Stimulated activated CD8-positive, alpha-beta memory T cell treated with anti-CD3 and anti-CD28 coated beads, Interleukin-4, amount 100 ng/mL, for 4 hours (primary cell): ENCODE measurements at regions not wholly inside any gene's neighbourhood (a gene's known extent, or its start where the extent isn't known, plus 50 kb on each side); places are given as distances from the start of the nearest gene placed in this dataset.
"Not testable (repeated sequence)": the region's sequence is repeated elsewhere in the genome, so short reads cannot be mapped to it uniquely, and the experiment has no call there.

Experiments used
- DNase-seq, 2 donors: peaks; one replicate each; pipeline ENCODE4 v3.0.0-alpha.2; 2020; ENCODE audit warnings: low read depth in 2 of 2, low spot score in 1 of 2

- no peak for DNase-seq
These were observed 220.9 kb downstream of the BUB3 start for GRCh38 chr10:123375097-123375496.

DNA sequence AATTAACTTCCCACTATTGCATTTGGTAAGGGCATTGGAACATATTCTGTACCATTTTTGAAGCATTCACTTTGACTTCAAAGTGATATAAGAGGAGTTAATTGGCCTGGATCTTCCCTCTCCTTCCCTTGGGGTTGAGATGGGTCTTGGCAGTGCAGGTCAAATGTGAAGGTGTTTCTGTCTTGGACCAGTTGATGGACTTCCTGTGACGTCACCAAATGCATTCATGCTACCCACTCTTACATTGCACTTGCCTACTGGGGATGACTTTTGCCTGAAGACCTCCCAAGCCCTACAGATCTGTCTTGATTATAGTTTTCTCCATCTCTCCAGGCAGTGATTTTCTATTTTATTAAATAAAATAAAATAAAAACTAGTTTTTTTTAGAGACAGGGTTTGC lies 221.5 kb downstream of the BUB3 start:
- DNase-seq: no peak

- no peak for DNase-seq
These were observed 223.7 kb downstream of the BUB3 start for GRCh38 chr10:123377883-123378282.

DNA sequence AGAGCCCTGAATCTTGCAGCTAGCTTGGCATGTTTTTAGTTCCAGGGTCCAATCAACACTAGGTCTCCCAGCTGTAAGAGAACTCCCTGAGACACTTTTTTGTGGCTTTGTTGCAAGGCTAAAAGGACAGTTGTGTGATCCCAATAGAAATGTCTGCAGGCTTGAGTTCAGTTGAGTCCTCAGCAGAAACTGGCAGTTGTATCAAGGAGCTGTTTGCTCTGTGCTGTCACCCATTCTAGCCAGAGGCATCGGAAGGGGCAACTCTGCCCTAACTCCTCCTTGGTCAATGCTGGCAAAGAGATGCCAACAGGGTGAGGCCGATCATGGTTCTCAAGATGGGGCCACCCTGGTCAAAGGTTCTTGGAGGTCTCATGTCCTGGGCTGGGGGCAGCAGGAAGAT lies 224.1 kb downstream of the BUB3 start:
- DNase-seq: no peak

DNA sequence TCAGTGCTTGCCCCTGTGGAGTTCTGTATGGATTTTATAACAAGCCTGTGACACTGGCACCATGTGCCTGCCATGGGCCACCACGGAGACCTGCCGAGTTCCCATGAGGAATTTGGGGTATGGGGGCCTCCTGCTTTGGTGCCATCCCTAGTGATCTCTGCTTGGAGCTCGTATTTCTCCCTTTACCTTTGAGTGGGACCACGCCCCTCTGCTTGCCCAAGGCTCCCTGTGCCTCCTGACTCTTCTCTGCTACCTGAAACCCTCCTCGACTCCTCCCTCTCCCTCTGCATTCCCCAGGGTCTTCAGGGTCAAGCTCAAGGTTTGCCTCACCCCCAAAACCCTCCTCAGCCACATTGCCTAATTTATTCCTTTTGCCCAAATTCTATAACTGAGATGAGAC lies 225.0 kb downstream of the BUB3 start:
- no peak for DNase-seq

DNA sequence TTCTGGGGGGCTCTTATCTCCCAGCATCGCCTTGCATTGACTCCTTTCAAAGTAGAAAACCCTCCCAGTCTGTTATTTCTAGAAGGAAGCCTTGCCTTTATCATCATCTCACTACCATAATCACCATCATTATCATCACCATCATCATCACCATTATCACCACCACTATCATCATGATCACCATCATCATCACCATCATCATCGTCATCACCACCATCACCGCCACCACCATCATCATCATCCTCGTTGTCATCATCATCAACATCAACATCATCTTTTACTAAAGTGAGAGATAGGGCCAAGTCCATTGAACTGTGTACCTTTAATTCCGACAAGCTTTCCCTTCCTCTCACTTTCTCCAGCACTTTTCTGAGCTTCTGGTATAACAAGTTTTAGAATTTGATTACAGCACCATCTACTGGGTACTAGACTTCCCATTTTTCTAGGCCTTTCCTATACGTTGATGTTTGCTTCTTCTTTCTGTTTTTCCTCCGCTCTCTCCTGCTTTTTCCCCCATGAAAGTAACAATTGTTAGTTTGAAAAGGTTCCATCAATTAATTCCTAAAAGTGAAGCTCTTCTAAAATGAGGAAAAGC lies 226.4 kb downstream of the BUB3 start:
- no peak for DNase-seq

- no peak for DNase-seq
These were observed 227.0 kb downstream of the BUB3 start for GRCh38 chr10:123381224-123381623.

DNA sequence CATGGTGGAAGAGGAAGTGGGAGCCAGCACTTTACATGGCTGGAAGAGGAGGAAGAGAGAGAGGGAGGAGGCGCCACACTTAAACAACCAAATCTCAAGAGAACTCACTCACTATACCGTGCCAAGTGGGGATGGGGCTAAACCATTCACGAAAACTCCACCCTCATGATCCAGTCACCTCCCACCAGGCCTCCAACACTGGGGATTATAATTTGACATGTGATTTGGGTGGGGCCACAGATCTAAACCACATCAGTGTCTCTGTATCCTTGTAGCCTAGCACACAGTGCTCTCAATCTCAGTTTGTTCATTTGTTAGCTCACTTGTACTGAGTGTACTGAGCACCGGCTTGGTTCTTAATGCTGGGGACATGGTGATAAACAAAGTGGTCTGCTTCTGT lies 228.3 kb downstream of the BUB3 start:
- DNase-seq: no peak

DNA sequence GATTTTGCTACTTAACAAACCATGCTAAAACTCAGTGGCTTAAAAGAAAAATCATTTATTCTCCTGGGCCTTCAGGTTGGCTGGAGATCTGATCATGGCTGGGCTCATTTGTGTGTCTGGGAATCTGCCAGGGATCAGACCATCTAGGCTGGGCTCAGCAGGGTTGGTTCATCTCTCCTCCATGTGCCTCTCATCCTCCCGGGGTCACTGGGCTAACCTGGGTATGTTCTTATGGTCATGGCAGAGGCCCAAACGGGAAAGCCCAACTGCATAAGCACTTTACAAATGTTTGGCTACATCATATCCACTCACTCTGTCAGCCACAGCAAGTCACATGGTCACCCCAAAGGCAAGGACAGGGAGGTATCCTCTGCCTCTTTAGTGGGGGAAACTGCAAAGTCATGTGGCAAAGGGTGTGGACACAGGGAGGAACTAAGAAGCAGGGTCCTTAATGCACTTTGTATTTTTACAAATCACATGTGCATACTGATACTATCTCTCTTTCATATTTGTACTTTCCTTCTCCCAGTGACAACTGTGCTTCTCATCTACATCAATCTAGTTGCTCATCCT lies 231.4 kb downstream of the BUB3 start:
- DNase-seq: no peak

DNA sequence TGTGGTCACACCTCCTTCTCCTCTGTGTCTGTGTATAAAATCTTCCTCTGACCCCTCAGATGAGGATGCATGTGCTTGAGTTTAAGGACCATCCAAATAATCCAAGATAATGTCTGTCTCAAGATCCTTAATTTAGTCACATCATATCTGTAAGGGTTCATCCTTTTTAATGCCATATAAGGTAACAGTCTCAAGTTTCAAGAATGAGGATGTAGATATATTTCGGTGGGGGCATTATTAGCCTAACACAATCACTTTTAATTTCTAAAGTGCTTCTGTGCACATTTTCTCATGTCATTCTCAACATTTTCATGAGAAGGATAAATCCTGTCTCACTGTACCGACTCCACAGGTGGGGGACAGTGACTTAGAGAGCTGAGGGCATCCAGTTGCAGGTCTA lies 235.3 kb downstream of the BUB3 start:
- no peak for DNase-seq

- no peak for DNase-seq
These were observed 236.1 kb downstream of the BUB3 start for GRCh38 chr10:123390332-123390731.

DNA sequence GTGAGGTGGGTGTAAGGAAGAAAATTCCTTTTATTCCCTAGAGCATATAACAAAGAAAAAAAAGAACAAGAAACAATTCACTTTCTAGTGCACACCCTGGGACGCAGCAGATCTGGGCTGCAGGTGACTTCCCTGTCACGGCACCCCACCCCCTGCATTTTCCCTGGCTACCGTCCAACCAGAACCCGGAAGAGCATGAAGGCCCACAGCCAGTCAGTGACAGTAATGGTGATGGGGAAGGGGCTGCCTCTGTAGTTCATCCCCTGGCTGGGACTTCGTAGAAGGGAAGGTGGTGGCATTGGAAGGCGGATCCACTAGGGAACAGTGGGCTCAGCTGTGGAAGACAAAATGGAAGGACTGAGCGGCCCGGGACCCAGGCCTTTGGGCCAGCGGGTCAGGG lies 236.7 kb downstream of the BUB3 start:
- DNase-seq: no peak

DNA sequence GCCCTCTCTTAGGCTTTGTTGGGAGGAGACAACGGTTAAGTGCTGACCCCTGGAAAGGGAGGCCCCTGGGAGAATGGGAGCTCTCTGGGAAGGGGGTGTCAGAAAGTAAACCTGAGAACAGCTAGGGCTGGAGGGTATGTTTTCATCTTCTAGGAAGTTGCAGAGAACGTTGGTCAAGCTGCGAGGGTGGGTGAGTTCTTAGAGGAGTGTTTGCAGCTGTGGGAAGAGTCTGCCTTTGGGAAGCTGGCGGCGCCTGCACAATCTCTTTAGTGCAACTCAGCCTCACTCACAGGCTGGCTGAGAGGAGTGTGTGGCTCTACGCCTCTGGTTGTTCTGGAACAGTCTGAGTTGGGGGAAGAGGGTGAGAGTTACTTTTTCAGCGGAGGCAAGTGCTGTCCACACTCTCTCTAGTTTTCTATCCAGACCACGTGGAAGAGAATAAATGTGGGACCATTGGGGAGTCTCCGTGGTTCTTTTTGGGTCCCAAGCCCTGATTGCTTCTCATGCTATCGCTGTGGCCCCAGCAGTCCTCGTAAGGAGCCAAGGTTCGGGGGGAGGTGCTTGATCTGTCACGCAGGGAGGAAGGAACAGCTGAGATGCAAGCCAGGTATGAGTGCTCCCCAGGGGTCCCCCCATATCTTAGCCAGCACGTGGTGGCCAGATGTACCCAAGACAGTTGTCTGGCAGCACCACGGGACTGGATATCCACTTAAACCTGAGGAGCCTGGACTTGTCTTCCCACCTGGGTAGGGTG lies 237.2 kb downstream of the BUB3 start:
- no peak for DNase-seq

DNA sequence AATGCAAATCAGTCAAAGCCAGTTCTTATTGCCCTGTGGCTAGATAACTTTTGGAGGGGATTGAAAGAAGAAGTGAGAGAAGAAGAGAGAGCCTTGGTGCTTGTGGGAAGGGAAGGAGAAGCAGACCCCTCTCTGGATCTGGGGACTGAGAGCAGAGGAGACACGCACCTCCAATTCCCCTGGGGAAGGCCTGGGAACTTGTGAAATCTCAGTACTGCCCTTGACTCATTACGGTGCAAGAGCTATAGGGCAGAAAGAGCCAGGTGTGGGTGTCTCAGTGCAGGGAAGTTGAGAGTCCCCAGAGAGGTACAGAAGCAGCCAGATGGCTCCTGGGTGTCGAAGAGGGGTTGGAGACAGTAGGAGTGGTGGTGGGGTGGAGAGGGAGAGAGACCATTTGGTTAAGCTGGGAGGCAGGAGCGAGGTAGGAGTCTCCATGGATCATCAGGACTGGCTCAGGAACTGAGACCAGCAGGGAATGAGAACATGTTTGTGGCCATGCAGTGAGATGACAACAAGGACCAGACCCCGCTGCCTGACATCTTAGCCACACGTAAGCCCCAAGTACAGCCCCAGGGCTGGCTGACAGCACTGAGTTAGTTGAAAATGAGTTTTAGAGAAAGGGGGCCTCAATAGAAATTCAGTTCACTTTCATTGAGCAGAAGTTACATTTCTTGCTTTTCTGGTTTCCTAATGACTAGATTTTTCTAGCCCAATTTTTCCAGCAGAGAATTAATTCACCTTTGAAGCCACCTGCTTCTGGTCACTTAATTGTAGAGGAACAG lies 238.2 kb downstream of the BUB3 start:
- DNase-seq: no peak

DNA sequence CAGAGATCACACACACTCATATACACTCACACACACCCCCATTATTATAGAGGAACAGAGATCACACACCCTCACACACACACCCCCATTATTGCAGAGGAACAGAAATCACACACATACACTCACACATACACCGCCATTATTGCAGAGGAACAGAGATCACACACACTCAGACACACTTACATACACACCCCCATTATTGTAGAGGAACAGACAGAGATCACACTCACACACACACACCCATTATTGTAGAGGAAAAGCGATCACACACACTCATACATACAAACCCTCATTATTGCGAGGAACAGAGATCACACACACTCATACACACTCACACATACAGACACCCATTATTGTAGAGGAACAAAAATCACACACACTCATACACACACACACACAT lies 239.0 kb downstream of the BUB3 start:
- no peak for DNase-seq

GRCh38 chr10:123394382-123394781 lies 240.2 kb downstream of the BUB3 start:
- no peak for DNase-seq

GRCh38 chr10:123395234-123395633 lies 241.0 kb downstream of the BUB3 start:
- not testable (repeated sequence) for DNase-seq

DNA sequence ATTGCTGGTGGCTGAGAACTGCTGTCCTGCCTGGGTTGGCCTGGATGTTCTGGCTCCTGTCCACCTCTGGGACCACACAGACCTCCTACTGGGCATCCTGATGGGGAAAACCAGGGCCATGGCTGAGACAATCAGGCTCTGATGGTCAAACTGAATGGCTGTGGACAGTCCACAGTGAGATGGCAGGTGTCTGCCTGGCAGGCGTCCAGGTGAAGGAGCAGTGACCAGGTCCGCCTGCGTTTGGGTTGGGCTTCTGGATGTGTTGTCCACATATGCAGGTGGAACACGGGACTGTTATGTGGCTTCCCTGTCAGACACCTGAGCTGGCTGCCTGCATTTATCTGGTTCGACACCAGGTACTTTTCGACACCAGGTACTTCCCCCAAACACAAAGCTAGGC lies 241.7 kb downstream of the BUB3 start:
- DNase-seq: no peak

DNA sequence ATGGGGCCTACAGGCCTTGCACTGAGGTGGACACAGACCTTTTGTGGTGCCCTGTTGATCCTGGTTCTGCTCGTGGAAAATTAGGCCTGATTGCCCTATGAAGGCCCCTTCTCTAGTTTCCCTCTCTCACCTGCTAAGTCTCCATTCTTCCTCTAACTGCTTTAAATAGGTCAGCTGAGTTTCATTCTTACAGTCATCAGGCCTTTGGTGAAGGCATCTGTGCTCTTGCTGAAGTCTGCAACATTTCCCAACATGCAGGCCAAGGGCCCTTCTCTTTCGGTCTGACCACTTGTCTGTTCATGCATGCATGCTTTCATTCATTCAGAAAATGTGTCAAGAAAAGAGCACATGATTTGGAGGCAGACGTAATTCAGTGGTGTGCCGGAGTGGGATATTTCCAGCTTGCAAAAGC lies 244.0 kb downstream of the BUB3 start:
- DNase-seq: no peak

DNA sequence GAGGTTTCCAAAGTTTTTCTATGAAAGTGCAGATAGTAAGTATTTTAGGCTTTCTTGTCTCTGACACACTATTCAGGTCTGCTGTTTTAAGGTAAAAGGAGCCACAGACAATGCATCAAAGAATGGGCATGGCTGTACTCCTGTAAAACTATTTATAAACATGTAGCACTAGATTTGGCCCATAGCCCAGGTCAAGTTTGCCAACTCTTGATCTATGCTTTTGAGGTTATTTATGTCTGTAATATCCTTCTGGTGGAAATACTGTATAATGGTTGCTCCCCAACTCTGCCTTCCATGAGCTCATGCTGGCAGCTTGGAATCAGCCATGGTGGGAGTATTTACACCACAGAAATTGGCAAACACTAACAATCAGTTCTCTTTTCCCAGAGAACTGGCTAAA lies 244.6 kb downstream of the BUB3 start:
- DNase-seq: no peak

DNA sequence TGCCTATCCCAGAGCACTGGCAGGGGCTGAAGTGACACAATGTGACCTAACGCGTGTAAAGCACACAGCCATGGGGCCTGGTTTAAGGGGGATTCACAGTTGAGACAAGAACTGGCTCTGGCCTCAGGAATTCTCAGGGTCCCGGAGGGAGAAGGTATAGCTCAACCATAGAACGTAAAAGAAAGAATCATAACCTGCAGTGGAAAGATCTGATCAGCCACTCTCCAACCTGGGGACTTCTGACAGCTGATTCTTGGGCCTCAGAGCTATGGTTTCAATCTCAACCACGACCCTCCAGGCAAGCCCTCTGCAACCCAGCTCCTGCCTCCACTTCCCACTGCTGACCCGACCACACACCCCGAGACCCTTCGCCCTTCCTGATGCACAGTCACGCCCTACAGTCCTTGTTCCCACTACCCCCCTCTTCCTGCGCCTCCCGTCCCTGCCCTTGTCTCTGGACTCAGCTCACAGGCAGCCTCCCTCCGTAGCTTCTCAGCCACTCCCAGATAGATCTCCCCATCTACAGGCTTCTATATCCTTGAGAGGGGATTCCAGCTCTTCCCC lies 245.2 kb downstream of the BUB3 start:
- DNase-seq: no peak

DNA sequence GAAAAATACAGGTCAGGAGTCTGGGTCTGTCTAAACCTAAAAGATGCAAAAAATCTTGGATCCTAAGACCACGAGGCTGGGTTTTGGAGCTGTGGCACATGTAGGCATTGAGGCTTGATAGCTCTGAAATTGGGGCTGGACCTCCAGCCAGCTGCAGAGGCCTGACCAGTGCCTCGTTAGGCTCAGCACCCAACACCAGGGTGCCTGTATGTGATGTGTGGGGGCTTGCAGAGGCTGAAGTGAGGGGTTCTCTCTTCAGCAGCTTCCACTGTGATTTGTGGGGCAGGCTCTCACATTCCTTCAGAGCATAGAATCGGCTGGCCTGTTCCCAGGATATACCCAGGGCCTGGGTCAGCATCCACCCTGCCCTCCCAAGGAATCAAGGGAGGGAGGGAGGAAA lies 247.8 kb downstream of the BUB3 start:
- no peak for DNase-seq
